VCaP (cell line): ENCODE measurements at regions not wholly inside any gene's neighbourhood (a gene's known extent, or its start where the extent isn't known, plus 50 kb on each side); places are given as distances from the start of the nearest gene placed in this dataset.
"Not testable (repeated sequence)": the region's sequence is repeated elsewhere in the genome, so short reads cannot be mapped to it uniquely, and the experiment has no call there.

Experiments used
- H3K27ac ChIP-seq: fragments of 450-650 bp; 2 replicates; pipeline ENCODE4 v1.5.1; 2017
- TF ChIP-seq, protein P1 (sequence below): fragments of 450-650 bp; conservative IDR thresholded peaks from 2 replicates; pipeline ENCODE4 v1.5.1; 2017; ENCODE audit warnings: mild to moderate bottlenecking, moderate library complexity

DNA sequence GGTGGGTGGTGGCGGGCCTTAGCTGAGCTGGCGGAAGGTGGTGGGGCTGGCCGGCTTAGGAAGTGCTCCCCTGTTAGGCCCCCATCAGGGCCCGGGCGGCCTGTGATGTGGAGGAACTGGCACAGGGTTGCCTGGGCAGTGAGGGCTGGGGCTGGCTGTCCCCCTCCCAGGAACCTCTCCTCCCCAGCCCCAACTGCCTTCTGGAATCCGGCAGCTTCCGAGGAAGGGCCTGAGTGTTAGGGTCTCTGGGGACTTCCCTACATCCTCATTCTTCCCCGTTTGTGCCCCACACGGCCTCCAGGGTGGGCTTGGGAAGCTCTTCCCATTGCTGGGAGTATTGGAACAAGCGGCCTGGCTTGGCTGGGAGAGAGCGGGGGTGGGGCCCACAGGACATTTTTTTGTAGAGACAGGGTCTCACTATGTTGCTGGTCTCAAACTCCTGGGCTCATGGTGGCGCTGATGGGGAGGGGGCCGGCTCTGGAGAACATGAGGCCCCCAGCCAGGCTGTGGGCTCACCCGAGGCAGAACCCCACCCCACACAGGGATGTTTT is 89.9 kb upstream of the CIBAR2 start:
- no peak overlapping the region for H3K27ac ChIP-seq
- TF ChIP-seq, protein P1, sequence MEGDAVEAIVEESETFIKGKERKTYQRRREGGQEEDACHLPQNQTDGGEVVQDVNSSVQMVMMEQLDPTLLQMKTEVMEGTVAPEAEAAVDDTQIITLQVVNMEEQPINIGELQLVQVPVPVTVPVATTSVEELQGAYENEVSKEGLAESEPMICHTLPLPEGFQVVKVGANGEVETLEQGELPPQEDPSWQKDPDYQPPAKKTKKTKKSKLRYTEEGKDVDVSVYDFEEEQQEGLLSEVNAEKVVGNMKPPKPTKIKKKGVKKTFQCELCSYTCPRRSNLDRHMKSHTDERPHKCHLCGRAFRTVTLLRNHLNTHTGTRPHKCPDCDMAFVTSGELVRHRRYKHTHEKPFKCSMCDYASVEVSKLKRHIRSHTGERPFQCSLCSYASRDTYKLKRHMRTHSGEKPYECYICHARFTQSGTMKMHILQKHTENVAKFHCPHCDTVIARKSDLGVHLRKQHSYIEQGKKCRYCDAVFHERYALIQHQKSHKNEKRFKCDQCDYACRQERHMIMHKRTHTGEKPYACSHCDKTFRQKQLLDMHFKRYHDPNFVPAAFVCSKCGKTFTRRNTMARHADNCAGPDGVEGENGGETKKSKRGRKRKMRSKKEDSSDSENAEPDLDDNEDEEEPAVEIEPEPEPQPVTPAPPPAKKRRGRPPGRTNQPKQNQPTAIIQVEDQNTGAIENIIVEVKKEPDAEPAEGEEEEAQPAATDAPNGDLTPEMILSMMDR = no peak

GRCh38 chr16:85202631-85203461 is 90.6 kb upstream of the CIBAR2 start:
- H3K27ac ChIP-seq = no peak overlapping the region

GRCh38 chr16:85203462-85203813 is 91.2 kb upstream of the CIBAR2 start:
- TF ChIP-seq, protein P1 = no peak
- H3K27ac ChIP-seq = no peak overlapping the region

More at GRCh38 chr16:85202631-85203461, 90.6 kb upstream of the CIBAR2 start:
- TF ChIP-seq, protein P1 = no peak

GRCh38 chr16:85204242-85205010 is 92.2 kb upstream of the CIBAR2 start:
- TF ChIP-seq, protein P1 = no peak

GRCh38 chr16:85205257-85205656 is 93.0 kb upstream of the CIBAR2 start:
- not testable (repeated sequence) for H3K27ac ChIP-seq

More at GRCh38 chr16:85204242-85205010, 92.2 kb upstream of the CIBAR2 start:
- no peak overlapping the region for H3K27ac ChIP-seq

DNA sequence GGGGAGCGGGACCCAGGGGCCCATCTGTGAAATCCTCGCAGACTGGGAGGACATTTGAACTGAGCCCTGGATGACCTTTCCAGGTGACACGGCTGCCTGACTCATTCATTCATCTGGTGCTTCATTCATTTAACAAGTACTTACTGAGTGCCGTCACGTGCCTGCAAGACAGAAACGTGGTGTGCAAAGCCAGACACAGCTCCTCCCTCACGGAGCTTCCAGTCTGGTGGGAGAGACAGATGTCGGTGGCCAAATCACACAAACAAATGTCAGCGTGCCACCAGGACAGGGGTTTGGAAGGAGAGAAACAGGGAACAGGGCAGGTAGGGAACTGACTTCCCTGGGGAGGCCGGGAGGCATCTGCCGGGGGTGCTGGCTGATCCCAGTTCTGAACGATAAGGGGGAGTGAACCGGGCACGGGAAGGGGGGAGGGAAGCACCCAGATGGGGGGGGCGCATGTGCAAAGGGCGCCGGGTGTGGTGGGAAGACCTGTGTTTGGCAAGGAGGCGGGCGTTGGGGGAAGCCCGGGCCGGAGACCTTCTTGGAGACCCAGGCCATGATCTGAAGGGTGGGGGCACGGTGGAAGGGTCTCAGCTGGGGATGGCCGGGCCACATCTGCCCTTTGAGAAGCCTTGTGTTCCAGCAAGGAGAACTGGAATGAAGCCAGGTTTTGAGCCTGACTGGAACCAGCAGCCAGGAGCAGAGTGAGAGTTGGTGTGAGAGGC is 93.6 kb upstream of the CIBAR2 start:
- TF ChIP-seq, protein P1 = no peak
- no peak overlapping the region for H3K27ac ChIP-seq

DNA sequence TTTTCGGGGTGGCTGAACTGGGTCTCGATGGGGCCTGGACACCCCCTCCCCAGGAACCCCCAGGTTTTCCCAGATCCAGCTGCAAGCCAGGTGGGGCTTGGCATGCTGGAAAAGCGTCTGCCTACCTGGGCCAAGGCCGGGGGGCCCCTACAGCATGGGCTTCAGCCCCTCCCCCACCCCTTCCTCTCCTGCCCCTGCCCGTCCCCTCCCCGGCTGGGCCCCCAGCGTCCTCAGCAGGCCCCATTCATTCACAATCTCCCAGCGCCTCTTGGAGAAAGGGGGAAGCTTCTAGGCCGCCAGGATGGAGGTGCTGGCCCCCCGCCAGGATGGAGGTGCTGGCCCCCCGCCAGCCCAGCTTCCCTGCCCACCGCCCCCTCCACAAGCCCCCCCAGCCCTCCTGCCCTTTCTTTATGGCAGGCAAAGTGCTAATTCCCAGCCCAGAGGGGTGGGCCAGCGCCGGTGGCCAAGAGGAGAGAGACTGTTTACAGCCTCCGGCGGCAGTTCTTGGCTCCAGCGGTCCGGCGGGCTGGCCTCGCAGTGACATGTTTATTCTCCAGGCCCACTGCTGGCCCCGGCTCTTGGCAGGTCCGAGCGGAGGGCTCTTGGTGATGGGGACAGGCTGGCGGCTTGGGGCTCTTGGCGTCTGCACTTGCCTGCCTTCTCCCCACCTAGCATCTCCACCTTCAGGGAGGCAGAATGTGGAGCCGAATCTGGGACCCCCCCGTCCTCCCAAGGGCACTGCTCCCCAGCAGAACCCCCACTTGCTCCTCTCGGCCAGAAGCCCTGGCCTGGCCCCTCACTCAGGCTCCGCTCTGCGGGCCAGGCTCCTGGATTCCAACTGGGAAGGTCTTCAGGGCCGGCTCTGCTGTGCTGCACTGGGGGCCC is 94.4 kb upstream of the CIBAR2 start:
- TF ChIP-seq, protein P1 = no peak
- no peak overlapping the region for H3K27ac ChIP-seq
